ENCODE measurements at regions not wholly inside any gene's neighbourhood (a gene's known extent, or its start where the extent isn't known, plus 50 kb on each side); places are given as distances from the start of the nearest gene placed in this dataset.

- no peaks in the 10 kb centered on the region for H3K9me3 ChIP-seq (ENCODE audit: control insufficient read depth in 4 of 4, insufficient read depth in 3 of 4, low read length in 3 of 4)
- H3K27me3 ChIP-seq (ENCODE audit: control insufficient read depth in 3 of 3, insufficient read depth in 3 of 3, low read length in 2 of 3), result no peaks in the 10 kb centered on the region
- WGBS, 2 donors, result 85 to 88% methylated on average over 1 of the region's 1 CpG
- H3K36me3 ChIP-seq (ENCODE audit: control insufficient read depth in 4 of 4, insufficient read depth in 4 of 4, low read length in 4 of 4), result no peaks in the 10 kb centered on the region
- H3K27ac ChIP-seq (ENCODE audit: low read depth in 1 of 2, low read length in 1 of 2), result no peak overlapping the region
- DNase-seq, result no peak
- H3K9ac ChIP-seq (ENCODE audit: insufficient read depth in 1 of 2, low read length in 2 of 2), result no peak overlapping the region
- no peak for ATAC-seq (ENCODE audit: insufficient read depth, low FRiP score)
- no peak for TF ChIP-seq CTCF (IDR thresholded peaks at IDR 0.05; ENCODE audit: control extremely low read depth, extremely low read depth)
- no peak overlapping the region for H3K4me3 ChIP-seq
- no peaks in the 10 kb centered on the region for H3K4me1 ChIP-seq (ENCODE audit: control insufficient read depth in 5 of 5, insufficient read depth in 5 of 5, low read length in 5 of 5)
Observed at GRCh38 chr6:104212977-104213668, 646.6 kb downstream of the HACE1 start.

GRCh38 chr6:104207635-104208034 lies 652.1 kb downstream of the HACE1 start:
- Histone ChIP-seq H3K27me3 (ENCODE audit: control insufficient read depth in 3 of 3, insufficient read depth in 3 of 3, low read length in 2 of 3) (no peaks in the 10 kb centered on the region), H3K9ac (ENCODE audit: insufficient read depth in 1 of 2, low read length in 2 of 2) (no peak overlapping the region), H3K36me3 (ENCODE audit: control insufficient read depth in 4 of 4, insufficient read depth in 4 of 4, low read length in 4 of 4) (no peaks in the 10 kb centered on the region), H3K27ac (ENCODE audit: low read depth in 1 of 2, low read length in 1 of 2) (no peak overlapping the region), H3K4me1 (ENCODE audit: control insufficient read depth in 5 of 5, insufficient read depth in 5 of 5, low read length in 5 of 5) (no peaks in the 10 kb centered on the region), H3K4me3 (no peak overlapping the region), H3K9me3 (ENCODE audit: control insufficient read depth in 4 of 4, insufficient read depth in 3 of 4, low read length in 3 of 4) (peaks cover 0 to 4% (median 0%) of the 10 kb centered on the region in 4 donors)
- DNase-seq (no peak), ATAC-seq (ENCODE audit: insufficient read depth, low FRiP score) (no peak)
- TF ChIP-seq CTCF (IDR thresholded peaks at IDR 0.05; ENCODE audit: control extremely low read depth, extremely low read depth), result no peak

- no peaks in the 10 kb centered on the region for H3K4me1 ChIP-seq (ENCODE audit: control insufficient read depth in 5 of 5, insufficient read depth in 5 of 5, low read length in 5 of 5)
- H3K36me3 ChIP-seq (ENCODE audit: control insufficient read depth in 4 of 4, insufficient read depth in 4 of 4, low read length in 4 of 4), result no peaks in the 10 kb centered on the region
- H3K27ac ChIP-seq (ENCODE audit: low read depth in 1 of 2, low read length in 1 of 2), result no peak overlapping the region
- ATAC-seq (ENCODE audit: insufficient read depth, low FRiP score) (no peak), DNase-seq (no peak)
- 84 to 85% methylated on average over 2 of the region's 2 CpGs for WGBS, 2 donors
- H3K4me3 ChIP-seq, result no peak overlapping the region
- peaks cover 0 to 8% (median 2%) of the 10 kb centered on the region in 4 donors for H3K9me3 ChIP-seq (ENCODE audit: control insufficient read depth in 4 of 4, insufficient read depth in 3 of 4, low read length in 3 of 4)
- no peak overlapping the region for H3K9ac ChIP-seq (ENCODE audit: insufficient read depth in 1 of 2, low read length in 2 of 2)
- no peak for TF ChIP-seq CTCF (IDR thresholded peaks at IDR 0.05; ENCODE audit: control extremely low read depth, extremely low read depth)
- no peaks in the 10 kb centered on the region for H3K27me3 ChIP-seq (ENCODE audit: control insufficient read depth in 3 of 3, insufficient read depth in 3 of 3, low read length in 2 of 3)
Observed at GRCh38 chr6:104201557-104201956, 658.2 kb downstream of the HACE1 start.

- Histone ChIP-seq H3K9me3 (ENCODE audit: control insufficient read depth in 4 of 4, insufficient read depth in 3 of 4, low read length in 3 of 4) (peaks cover 0 to 4% (median 0%) of the 10 kb centered on the region in 4 donors), H3K4me3 (no peak overlapping the region), H3K27ac (ENCODE audit: low read depth in 1 of 2, low read length in 1 of 2) (no peak overlapping the region), H3K9ac (ENCODE audit: insufficient read depth in 1 of 2, low read length in 2 of 2) (no peak overlapping the region), H3K36me3 (ENCODE audit: control insufficient read depth in 4 of 4, insufficient read depth in 4 of 4, low read length in 4 of 4) (no peaks in the 10 kb centered on the region), H3K4me1 (ENCODE audit: control insufficient read depth in 5 of 5, insufficient read depth in 5 of 5, low read length in 5 of 5) (no peaks in the 10 kb centered on the region), H3K27me3 (ENCODE audit: control insufficient read depth in 3 of 3, insufficient read depth in 3 of 3, low read length in 2 of 3) (no peaks in the 10 kb centered on the region)
- TF ChIP-seq CTCF (IDR thresholded peaks at IDR 0.05; ENCODE audit: control extremely low read depth, extremely low read depth), result no peak
- no peak for ATAC-seq (ENCODE audit: insufficient read depth, low FRiP score)
- no peak for DNase-seq
Observed at GRCh38 chr6:104187616-104188015, 672.1 kb downstream of the HACE1 start.
